ENCODE measurements at regions not wholly inside any gene's neighbourhood (a gene's known extent, or its start where the extent isn't known, plus 50 kb on each side); places are given as distances from the start of the nearest gene placed in this dataset.

DNA sequence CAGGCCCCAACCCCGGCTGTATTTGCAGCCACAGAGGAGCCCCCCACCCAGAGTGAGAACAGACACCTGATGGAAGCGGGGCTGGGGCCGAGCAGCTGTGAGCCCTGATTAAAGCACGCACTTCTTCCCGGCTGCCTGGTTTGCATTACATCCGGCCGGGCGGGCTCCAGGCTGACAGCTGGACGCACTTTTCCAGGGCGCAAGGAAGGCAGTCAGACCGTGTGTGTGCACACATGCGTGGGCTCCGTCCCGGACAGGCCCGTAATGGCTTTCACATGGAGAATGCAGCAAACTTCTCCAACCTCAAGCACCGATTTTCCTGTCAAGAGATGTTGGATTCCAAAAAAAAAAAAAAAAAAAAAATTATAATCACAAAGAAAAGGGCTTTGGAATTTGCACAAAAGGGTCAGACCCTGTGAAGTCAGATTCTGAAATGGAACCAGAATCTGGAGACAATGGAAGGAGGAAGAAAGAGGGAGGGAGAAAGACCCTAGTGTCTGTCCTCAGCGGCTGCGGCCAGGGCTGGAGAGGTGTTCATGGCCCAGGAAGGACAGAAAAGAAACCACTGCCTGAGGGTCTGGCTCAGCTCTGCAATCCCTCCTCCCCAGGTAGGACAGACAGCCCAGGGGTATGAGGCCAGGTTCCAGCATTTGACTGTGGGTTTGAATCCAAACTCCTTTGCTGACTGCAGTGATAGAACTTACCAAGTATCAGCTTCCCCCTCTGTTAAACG lies 365.5 kb downstream of the MN1 start:
- no peak for TF ChIP-seq EZH2 (IDR thresholded peaks at IDR 0.05; ENCODE audit: borderline replicate concordance, low read length)
- no peak for TF ChIP-seq CTCF (IDR thresholded peaks at IDR 0.05; ENCODE audit: low read length)

All from OCI-LY1 (cell line).